ENCODE measurements at regions not wholly inside any gene's neighbourhood (a gene's known extent, or its start where the extent isn't known, plus 50 kb on each side); places are given as distances from the start of the nearest gene placed in this dataset.
A peak's percentile ranks its signal among the peaks of the same experiment; 100 is the strongest.

GRCh38 chr15:29880341-29880740 lies 58.1 kb upstream of the TJP1 start:
- Histone ChIP-seq H3K27ac (no peak overlapping the region), H3K27me3 (no peaks in the 10 kb centered on the region), H3K36me3 (replicated peaks in 1 of 2; ENCODE audit: insufficient read depth in 1 of 2, low read depth in 2 of 2) (no peaks in the 10 kb centered on the region), H3K4me3 (no peak overlapping the region), H3K4me1 (no peaks in the 10 kb centered on the region), H3K9me3 (no peaks in the 10 kb centered on the region)
- TF ChIP-seq CTCF (IDR thresholded peaks at IDR 0.05) (no peak), POLR2A (IDR thresholded peaks at IDR 0.05) (no peak)
- WGBS, 2 donors, result 51 to 57% methylated on average over 3 of the region's 3 CpGs
- intact Hi-C loops (cut with DNase I), result no loop called here
- ATAC-seq (no peak), DNase-seq (no peak)

GRCh38 chr15:29874977-29875376 lies 52.7 kb upstream of the TJP1 start:
- intact Hi-C loops (cut with DNase I), result no loop called here
- TF ChIP-seq CTCF (IDR thresholded peaks at IDR 0.05), result no peak
- no peak for TF ChIP-seq POLR2A (IDR thresholded peaks at IDR 0.05)
- H3K36me3 ChIP-seq (replicated peaks in 1 of 2; ENCODE audit: insufficient read depth in 1 of 2, low read depth in 2 of 2), result no peaks in the 10 kb centered on the region
- H3K27me3 ChIP-seq, result no peaks in the 10 kb centered on the region
- H3K4me1 ChIP-seq, result peaks cover 15% of the 10 kb centered on the region
- H3K9me3 ChIP-seq, result no peaks in the 10 kb centered on the region
- H3K4me3 ChIP-seq, result no peak overlapping the region
- 63 to 71% methylated on average over 1 of the region's 1 CpG for WGBS, 2 donors
- H3K27ac ChIP-seq, result no peak overlapping the region
- DNase-seq, result no peak
- ATAC-seq, result no peak

- no peak for TF ChIP-seq POLR2A (IDR thresholded peaks at IDR 0.05)
- TF ChIP-seq CTCF (IDR thresholded peaks at IDR 0.05), result no peak
- DNase-seq (no peak), ATAC-seq (no peak)
- Histone ChIP-seq H3K27ac (no peak overlapping the region), H3K4me1 (peaks cover 17% of the 10 kb centered on the region), H3K27me3 (no peaks in the 10 kb centered on the region), H3K36me3 (replicated peaks in 1 of 2; ENCODE audit: insufficient read depth in 1 of 2, low read depth in 2 of 2) (no peaks in the 10 kb centered on the region), H3K4me3 (no peak overlapping the region), H3K9me3 (no peaks in the 10 kb centered on the region)
- intact Hi-C loops (cut with DNase I), result no loop called here
- 87 to 89% methylated on average over 9 of the region's 9 CpGs for WGBS, 2 donors
Measured at GRCh38 chr15:29873947-29874411, 51.7 kb upstream of the TJP1 start.

- Histone ChIP-seq H3K27me3 (no peaks in the 10 kb centered on the region), H3K4me1 (peaks cover 17% of the 10 kb centered on the region), H3K27ac (no peak overlapping the region), H3K9me3 (no peaks in the 10 kb centered on the region), H3K36me3 (replicated peaks in 1 of 2; ENCODE audit: insufficient read depth in 1 of 2, low read depth in 2 of 2) (no peaks in the 10 kb centered on the region), H3K4me3 (no peak overlapping the region)
- ATAC-seq (no peak), DNase-seq (no peak)
- 79 to 82% methylated on average over 3 of the region's 3 CpGs for WGBS, 2 donors
- TF ChIP-seq CTCF (IDR thresholded peaks at IDR 0.05) (no peak), POLR2A (IDR thresholded peaks at IDR 0.05) (no peak)
- intact Hi-C loops (cut with DNase I), result no loop called here
Measured at GRCh38 chr15:29873264-29873663, 51.0 kb upstream of the TJP1 start.

GRCh38 chr15:29872716-29873115 lies 50.4 kb upstream of the TJP1 start:
- H3K27me3 ChIP-seq, result no peaks in the 10 kb centered on the region
- peaks cover 17% of the 10 kb centered on the region for H3K4me1 ChIP-seq
- H3K9me3 ChIP-seq, result no peaks in the 10 kb centered on the region
- no peak overlapping the region for H3K4me3 ChIP-seq
- TF ChIP-seq CTCF (IDR thresholded peaks at IDR 0.05) (no peak), POLR2A (IDR thresholded peaks at IDR 0.05) (peak in 1 of 3 donors; percentile 39)
- peak overlapping the region in 2 of 4 donors; percentile 30 to 75 for H3K27ac ChIP-seq
- peak; percentile 27 to 61 (median 39) for DNase-seq
- 40 to 49% methylated on average over 6 to 7 of the region's 7 CpGs for WGBS, 2 donors
- ATAC-seq, result peak; percentile 69
- H3K36me3 ChIP-seq (replicated peaks in 1 of 2; ENCODE audit: insufficient read depth in 1 of 2, low read depth in 2 of 2), result no peaks in the 10 kb centered on the region
- intact Hi-C loops (cut with DNase I), result no loop called here
